ENCODE measurements at regions not wholly inside any gene's neighbourhood (a gene's known extent, or its start where the extent isn't known, plus 50 kb on each side); places are given as distances from the start of the nearest gene placed in this dataset.
"Not testable (repeated sequence)": the region's sequence is repeated elsewhere in the genome, so short reads cannot be mapped to it uniquely, and the experiment has no call there.

DNA sequence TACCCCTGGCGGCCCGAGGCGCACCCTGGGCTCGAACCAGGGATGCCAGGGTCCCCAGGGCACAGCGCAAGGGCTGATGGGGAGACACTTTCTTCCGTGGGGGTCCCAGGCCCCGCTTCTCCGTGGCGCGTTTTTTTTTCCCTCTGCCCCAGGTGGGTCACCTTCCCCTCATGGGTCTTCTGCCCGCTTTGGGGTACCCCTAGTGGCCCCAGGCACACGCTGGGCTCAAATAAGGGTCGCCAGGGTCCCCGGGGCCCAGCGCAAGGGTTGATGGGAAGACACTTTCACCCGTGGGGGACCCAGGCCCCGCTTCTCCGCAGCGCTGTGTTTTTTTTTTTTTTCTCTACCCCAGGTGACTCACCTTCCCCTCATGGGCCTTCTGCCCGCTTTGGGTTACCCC lies 163.3 kb upstream of the ZNG1F start:
- intact Hi-C loops (cut with DNase I); H3K36me3 ChIP-seq; H3K9me3 ChIP-seq; H3K27me3 ChIP-seq; H3K27ac ChIP-seq (replicated peaks in 1 of 4); DNase-seq (ENCODE audit: extremely low spot score); H3K4me3 ChIP-seq: not testable (repeated sequence)
- 91% methylated on average over 20 of the region's 20 CpGs for WGBS
- H3K4me1 ChIP-seq = peaks cover 0 to 12% (median 7%) of the 10 kb centered on the region in 4 donors

DNA sequence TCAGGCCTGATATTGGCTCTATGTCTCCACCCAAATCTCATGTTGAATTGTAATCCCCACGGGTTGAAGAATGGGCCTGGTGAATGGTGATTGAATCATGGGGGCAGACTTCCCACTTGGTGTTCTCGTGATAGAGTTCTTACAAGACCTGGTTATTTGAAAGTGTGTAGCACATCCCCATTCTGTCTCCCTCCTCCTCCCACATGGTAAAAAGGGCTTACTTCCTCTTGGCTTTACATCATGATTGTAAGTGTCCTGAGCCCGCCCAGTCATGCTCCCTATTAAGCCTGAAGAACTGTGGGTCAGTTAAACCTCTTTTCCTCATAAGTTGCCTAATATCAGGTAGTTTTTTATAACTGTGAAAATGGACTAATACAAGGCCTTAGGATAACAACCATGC lies 158.8 kb upstream of the ZNG1F start:
- H3K4me1 ChIP-seq; DNase-seq (ENCODE audit: extremely low spot score); H3K27ac ChIP-seq (replicated peaks in 1 of 4); intact Hi-C loops (cut with DNase I); H3K36me3 ChIP-seq; H3K9me3 ChIP-seq; H3K4me3 ChIP-seq; H3K27me3 ChIP-seq: not testable (repeated sequence)
- WGBS = no CpG with 5 or more reads among the region's 3 CpGs

DNA sequence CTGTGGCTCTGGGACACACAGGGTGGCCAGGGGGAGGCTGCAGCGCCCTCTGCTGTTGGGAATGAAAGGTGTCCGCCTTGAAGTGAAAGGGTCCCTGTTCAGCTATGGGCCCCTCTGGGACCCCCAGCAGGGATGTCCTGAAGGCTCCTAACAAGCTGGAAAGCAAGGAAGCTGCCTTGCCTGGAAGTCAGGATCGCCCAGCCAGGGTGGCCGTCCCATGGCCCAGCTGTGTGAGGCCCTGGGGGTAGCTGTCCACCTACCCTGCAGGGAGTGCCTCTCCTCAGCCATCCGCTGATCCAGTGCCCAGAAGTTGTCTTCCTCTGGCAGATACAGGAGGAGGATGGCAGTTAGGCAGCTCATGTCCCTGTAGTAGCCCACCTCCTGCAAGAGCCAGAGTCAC lies 143.4 kb upstream of the ZNG1F start:
- H3K9me3 ChIP-seq; H3K36me3 ChIP-seq; H3K4me1 ChIP-seq; intact Hi-C loops (cut with DNase I); H3K4me3 ChIP-seq; H3K27ac ChIP-seq (replicated peaks in 1 of 4); DNase-seq (ENCODE audit: extremely low spot score); H3K27me3 ChIP-seq: not testable (repeated sequence)
- WGBS = 79% methylated on average over 2 of the region's 5 CpGs

DNA sequence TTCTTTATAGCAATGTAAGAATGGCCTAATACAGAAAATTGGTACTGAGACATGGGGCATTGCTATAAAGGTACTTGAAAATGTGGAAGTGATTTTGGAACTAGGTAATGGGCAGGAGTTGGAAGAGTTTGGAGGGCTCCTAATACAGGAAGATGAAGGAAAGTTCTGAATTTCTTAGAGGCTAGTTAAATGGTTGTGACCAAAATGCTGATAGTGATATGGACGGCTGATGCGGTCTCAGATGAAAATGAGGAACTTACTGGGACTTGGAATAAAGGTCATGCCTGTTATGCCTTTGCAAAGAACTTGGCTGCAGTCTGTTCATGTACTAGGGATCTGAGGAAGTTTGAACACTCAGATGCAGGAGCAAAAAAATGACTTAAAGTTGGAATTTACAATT lies 132.2 kb upstream of the ZNG1F start:
- H3K4me3 ChIP-seq; H3K36me3 ChIP-seq; H3K27me3 ChIP-seq; H3K4me1 ChIP-seq; DNase-seq (ENCODE audit: extremely low spot score); H3K9me3 ChIP-seq; intact Hi-C loops (cut with DNase I); H3K27ac ChIP-seq (replicated peaks in 1 of 4): not testable (repeated sequence)
- WGBS = 80% methylated on average over 2 of the region's 2 CpGs

DNA sequence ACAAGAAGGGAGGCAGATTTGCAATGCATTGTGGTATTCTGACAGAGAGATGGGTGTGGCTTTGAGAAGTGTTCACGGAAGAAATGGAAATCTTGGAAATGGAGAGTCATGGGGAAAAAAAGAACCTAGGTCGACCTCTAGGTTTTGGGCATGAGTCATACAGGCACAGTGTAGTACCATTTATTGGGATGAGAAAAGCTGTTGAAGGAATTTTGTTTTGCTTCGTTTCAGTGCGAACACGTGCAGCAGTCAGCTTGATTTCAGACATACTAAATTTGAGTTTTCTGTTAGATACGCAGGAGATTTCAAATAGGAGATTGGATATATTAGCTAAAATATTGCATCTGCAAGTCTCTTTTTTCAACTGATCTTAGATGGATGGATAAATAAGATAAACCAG lies 119.8 kb upstream of the ZNG1F start:
- H3K27ac ChIP-seq (replicated peaks in 1 of 4); H3K4me1 ChIP-seq; DNase-seq (ENCODE audit: extremely low spot score); H3K27me3 ChIP-seq; intact Hi-C loops (cut with DNase I); H3K36me3 ChIP-seq; H3K4me3 ChIP-seq; H3K9me3 ChIP-seq: not testable (repeated sequence)
- WGBS = 57% methylated on average over 6 of the region's 6 CpGs

DNA sequence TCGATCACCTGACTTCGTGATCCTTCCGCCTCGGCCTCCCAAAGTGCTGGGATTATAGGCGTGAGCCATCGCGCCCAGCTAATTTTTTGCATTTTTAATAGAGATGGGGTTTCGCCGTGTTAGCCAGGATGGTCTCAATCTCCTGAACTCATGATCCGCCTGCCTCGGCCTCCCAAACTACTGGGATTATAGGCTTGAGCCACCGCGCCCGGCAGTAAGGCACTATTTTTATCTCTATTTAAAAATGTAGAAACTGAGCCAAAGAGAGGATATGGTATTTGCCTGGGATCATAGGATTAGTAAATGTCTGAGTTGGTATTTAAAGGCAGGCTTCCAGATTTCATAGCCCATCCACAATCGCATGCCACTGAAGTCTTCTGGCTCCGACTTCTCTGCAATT lies 96.6 kb upstream of the ZNG1F start:
- not testable (repeated sequence) for H3K9me3 ChIP-seq, H3K4me1 ChIP-seq
- WGBS = 80% methylated on average over 16 of the region's 16 CpGs

DNA sequence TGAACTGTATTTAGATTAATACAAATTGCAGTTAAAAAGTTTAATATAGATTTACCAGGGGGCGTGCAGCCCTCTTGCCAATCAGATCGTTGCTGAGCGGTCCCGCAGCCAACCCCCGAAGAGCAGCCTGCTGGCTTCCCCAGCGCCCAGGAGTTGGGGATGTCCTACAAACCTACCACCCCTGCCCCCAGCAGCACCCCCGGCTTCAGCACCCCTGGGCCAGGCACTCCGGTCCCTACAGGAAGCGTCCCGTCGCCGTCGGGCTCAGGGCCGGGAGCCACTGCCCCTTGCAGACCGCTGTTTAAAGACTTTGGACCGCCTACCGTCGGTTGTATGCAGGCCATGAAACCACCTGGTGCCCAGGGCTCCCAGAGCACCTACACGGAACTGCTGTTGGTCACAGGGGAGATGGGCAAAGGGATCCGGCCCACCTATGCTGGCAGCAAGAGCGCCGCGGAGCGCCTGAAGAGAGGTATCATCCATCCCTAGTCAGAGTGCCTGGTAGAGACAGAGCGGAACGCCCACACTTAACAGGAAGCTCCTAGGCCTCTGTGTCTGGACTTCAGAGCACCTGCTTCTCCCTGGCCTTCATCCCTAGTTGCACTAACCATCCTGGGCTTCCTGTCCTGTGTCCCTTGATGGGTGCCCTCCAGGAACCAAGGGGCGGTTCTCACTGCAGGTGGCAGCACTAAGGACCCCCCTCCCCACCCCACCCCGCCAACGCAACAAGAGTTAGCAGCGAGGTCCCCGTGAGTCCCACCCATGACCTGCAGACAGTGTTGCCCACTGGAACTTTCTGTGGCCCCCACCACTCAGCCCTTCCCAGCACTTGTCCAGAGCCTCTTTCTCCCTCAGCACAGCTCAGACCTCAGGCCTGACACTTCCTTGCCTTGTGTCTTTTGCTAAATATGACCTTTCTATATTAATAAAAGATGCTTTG lies 91.5 kb upstream of the ZNG1F start:
- DNase-seq (ENCODE audit: extremely low spot score); H3K36me3 ChIP-seq; H3K27ac ChIP-seq (replicated peaks in 1 of 4); H3K9me3 ChIP-seq; H3K27me3 ChIP-seq; intact Hi-C loops (cut with DNase I); H3K4me3 ChIP-seq; H3K4me1 ChIP-seq: not testable (repeated sequence)
- no CpG with 5 or more reads among the region's 31 CpGs for WGBS

More for the DNA sequence above, 96.6 kb upstream of the ZNG1F start:
- H3K27me3 ChIP-seq; intact Hi-C loops (cut with DNase I); H3K36me3 ChIP-seq; H3K4me3 ChIP-seq; H3K27ac ChIP-seq (replicated peaks in 1 of 4); DNase-seq (ENCODE audit: extremely low spot score): not testable (repeated sequence)

DNA sequence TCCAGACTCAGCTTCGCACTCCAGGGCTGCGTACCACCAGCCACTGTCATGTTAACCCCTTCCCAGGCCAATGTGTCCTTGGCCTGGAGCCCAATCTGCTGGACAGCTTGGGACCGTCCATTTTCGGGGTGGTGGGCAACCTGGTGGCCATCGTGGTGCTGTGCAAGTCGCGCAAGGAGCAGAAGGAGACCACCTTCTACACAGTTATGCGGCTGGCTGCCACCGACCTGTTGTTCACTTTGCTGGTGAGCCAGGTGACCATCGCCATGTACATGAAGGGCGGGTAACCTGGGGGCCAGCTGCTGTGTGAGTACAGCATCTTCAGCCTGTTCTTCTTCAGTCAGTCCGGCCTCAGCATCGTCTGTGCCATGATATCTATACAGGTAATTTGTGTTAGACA lies 90.3 kb upstream of the ZNG1F start:
- H3K4me1 ChIP-seq; DNase-seq (ENCODE audit: extremely low spot score); H3K9me3 ChIP-seq; H3K36me3 ChIP-seq; H3K27ac ChIP-seq (replicated peaks in 1 of 4); H3K4me3 ChIP-seq; H3K27me3 ChIP-seq; intact Hi-C loops (cut with DNase I): not testable (repeated sequence)
- no CpG with 5 or more reads among the region's 13 CpGs for WGBS

DNA sequence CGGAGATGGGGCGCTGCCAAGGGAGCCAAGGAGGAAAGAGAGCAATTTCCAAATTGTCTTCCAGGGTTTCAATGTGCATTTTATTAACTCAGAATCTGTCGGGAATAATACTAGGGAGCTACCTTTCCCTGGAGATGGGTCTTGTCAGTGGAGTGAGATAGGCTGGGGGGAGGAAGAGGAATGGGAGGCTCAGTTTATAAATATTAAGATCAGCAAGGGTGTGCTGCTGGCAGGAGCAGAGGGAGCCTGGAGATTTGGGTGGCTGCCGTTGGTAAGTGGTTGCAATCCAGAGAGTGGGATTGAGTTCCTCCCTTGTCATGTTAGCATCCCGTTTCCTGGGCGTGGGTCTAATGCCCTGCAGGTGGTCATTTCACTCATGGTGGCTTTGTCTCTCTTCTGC lies 89.9 kb upstream of the ZNG1F start:
- H3K27ac ChIP-seq (replicated peaks in 1 of 4); H3K4me3 ChIP-seq; H3K36me3 ChIP-seq; H3K4me1 ChIP-seq; H3K27me3 ChIP-seq; intact Hi-C loops (cut with DNase I); H3K9me3 ChIP-seq; DNase-seq (ENCODE audit: extremely low spot score): not testable (repeated sequence)
- 90% methylated on average over 2 of the region's 6 CpGs for WGBS

Data from esophagus muscularis mucosa (tissue), 4 donors.